HUDEP-2 (cell line): ENCODE measurements at regions not wholly inside any gene's neighbourhood (a gene's known extent, or its start where the extent isn't known, plus 50 kb on each side); places are given as distances from the start of the nearest gene placed in this dataset.
"Not testable (repeated sequence)": the region's sequence is repeated elsewhere in the genome, so short reads cannot be mapped to it uniquely, and the experiment has no call there.

Experiments
- DNase-seq, 76 experiments: peaks; one replicate each; lab custom pipeline; 2025; ENCODE audit not compliant: unreplicated experiment in 76 of 76; lab: John Stamatoyannopoulos, UW

GRCh38 chr5:17951392-17952169 is 317.3 kb downstream of the TAF11L14 start:
- DNase-seq = no peak

- no peak for DNase-seq
Observed at GRCh38 chr5:17952231-17952630, 318.0 kb downstream of the TAF11L14 start.

- no peak for DNase-seq
Observed at GRCh38 chr5:17964067-17964466, 329.8 kb downstream of the TAF11L14 start.

GRCh38 chr5:17966640-17967402 is 332.6 kb downstream of the TAF11L14 start:
- DNase-seq = no peak

GRCh38 chr5:17976404-17976803 is 342.1 kb downstream of the TAF11L14 start:
- DNase-seq = no peak

- DNase-seq = no peak
Observed at GRCh38 chr5:17978954-17979353, 344.7 kb downstream of the TAF11L14 start.

GRCh38 chr5:17982626-17983025 is 348.4 kb downstream of the TAF11L14 start:
- DNase-seq = not testable (repeated sequence)

GRCh38 chr5:17989036-17989435 is 354.8 kb downstream of the TAF11L14 start:
- DNase-seq = no peak

GRCh38 chr5:17989567-17990563 is 355.6 kb downstream of the TAF11L14 start:
- DNase-seq = no peak

GRCh38 chr5:17991775-17992174 is 357.5 kb downstream of the TAF11L14 start:
- DNase-seq = no peak

- no peak for DNase-seq
Observed at GRCh38 chr5:17992291-17992690, 358.0 kb downstream of the TAF11L14 start.

- DNase-seq = no peak
Observed at GRCh38 chr5:17995997-17996396, 361.7 kb downstream of the TAF11L14 start.

- no peak for DNase-seq
Observed at GRCh38 chr5:17999858-18000257, 365.6 kb downstream of the TAF11L14 start.

GRCh38 chr5:18000744-18001143 is 366.5 kb downstream of the TAF11L14 start:
- no peak for DNase-seq

GRCh38 chr5:18003312-18003711 is 369.1 kb downstream of the TAF11L14 start:
- DNase-seq = no peak

GRCh38 chr5:18003784-18004183 is 369.5 kb downstream of the TAF11L14 start:
- DNase-seq = no peak

- not testable (repeated sequence) for DNase-seq
Observed at GRCh38 chr5:18006235-18006634, 372.0 kb downstream of the TAF11L14 start.

GRCh38 chr5:18008940-18009339 is 374.7 kb downstream of the TAF11L14 start:
- DNase-seq = no peak

- DNase-seq = no peak
Observed at GRCh38 chr5:18010053-18010452, 375.8 kb downstream of the TAF11L14 start.

GRCh38 chr5:18018472-18018871 is 384.2 kb downstream of the TAF11L14 start:
- no peak for DNase-seq

GRCh38 chr5:18023275-18023674 is 389.0 kb downstream of the TAF11L14 start:
- DNase-seq = no peak
